Lung (tissue), 11 donors: ENCODE measurements at regions not wholly inside any gene's neighbourhood (a gene's known extent, or its start where the extent isn't known, plus 50 kb on each side); places are given as distances from the start of the nearest gene placed in this dataset.

Source experiments
- ATAC-seq: fragments of 200-7000 bp; cut with Tn5 transposase; one replicate; pipeline ENCODE4 v1.9.1; 2020; ENCODE audit warnings: moderate number of reproducible peaks; ENCODE audit not compliant: insufficient read depth, low FRiP score
- DNase-seq, 3 donors: peaks; one replicate each; pipeline ENCODE4 v3.0.0-alpha.2; 2013 to 2017
- H3K27ac ChIP-seq, 2 donors: one replicate each; pipeline ENCODE4 v1.5.1; 2013; ENCODE audit warnings: mild to moderate bottlenecking in 2 of 2, moderate library complexity in 2 of 2, control low read depth in 1 of 2, inconsistent platforms in 1 of 2, low read depth in 1 of 2, low read length in 1 of 2
- H3K27me3 ChIP-seq, 3 donors: one replicate each; pipeline ENCODE4 v1.5.1; 2013; ENCODE audit warnings: low read length in 2 of 3; ENCODE audit not compliant: control insufficient read depth in 3 of 3, insufficient read depth in 3 of 3
- H3K36me3 ChIP-seq, 4 donors: one replicate each; pipeline ENCODE4 v1.5.1; 2013; ENCODE audit warnings: low read length in 4 of 4, mild to moderate bottlenecking in 1 of 4, moderate library complexity in 1 of 4; ENCODE audit not compliant: control insufficient read depth in 4 of 4, insufficient read depth in 4 of 4
- H3K4me1 ChIP-seq, 5 donors: one replicate each; pipeline ENCODE4 v1.5.1; 2013; ENCODE audit warnings: low read length in 5 of 5, mild to moderate bottlenecking in 2 of 5, moderate library complexity in 1 of 5; ENCODE audit not compliant: control insufficient read depth in 5 of 5, insufficient read depth in 5 of 5
- H3K4me3 ChIP-seq: one replicate; pipeline ENCODE4 v1.5.1; 2013; ENCODE audit warnings: mild to moderate bottlenecking, control low read depth, moderate library complexity
- H3K9ac ChIP-seq, 2 donors: one replicate each; pipeline ENCODE4 v1.5.1; 2013; ENCODE audit warnings: low read length in 2 of 2, control low read depth in 1 of 2; ENCODE audit not compliant: insufficient read depth in 1 of 2
- H3K9me3 ChIP-seq, 4 donors: one replicate each; pipeline ENCODE4 v1.5.1; 2013; ENCODE audit warnings: low read length in 3 of 4, mild to moderate bottlenecking in 1 of 4, moderate library complexity in 1 of 4; ENCODE audit not compliant: control insufficient read depth in 4 of 4, insufficient read depth in 3 of 4
- CTCF ChIP-seq: IDR thresholded peaks from 2 replicates; pipeline ENCODE4 v1.5.1; 2012; ENCODE audit warnings: mild to moderate bottlenecking; ENCODE audit errors: control extremely low read depth, extremely low read depth
- WGBS, 2 donors: extraction: QIAGEN DNeasy Blood & Tissue Kit; methylation state at CpG; one replicate each; pipeline ENCODE4 v1.1.7; 2013; 5-methylcytosine and 5-hydroxymethylcytosine counted together
- donor health status: control.
- donor health status: control.
- donor health status: Bipolar disorder and iron deficiency.
- donor health status: healthy.
- donor health status: DM: yes; HTN: yes; CAD: no.

GRCh38 chr10:84938117-84938905, 609.9 kb downstream of the CCSER2 start:
- ATAC-seq: peak; percentile 39
- WGBS, 2 donors: 85% methylated on average over 4 of the region's 4 CpGs
- Histone ChIP-seq H3K27me3 (no peaks in the 10 kb centered on the region), H3K9ac (no peak overlapping the region), H3K27ac (no peak overlapping the region), H3K4me3 (no peak overlapping the region), H3K9me3 (no peaks in the 10 kb centered on the region), H3K4me1 (peaks cover 0 to 2% (median 0%) of the 10 kb centered on the region in 5 donors), H3K36me3 (no peaks in the 10 kb centered on the region)
- TF ChIP-seq CTCF: no peak
- no peak for DNase-seq

- ATAC-seq: no peak
- H3K27me3 ChIP-seq: no peaks in the 10 kb centered on the region
Observed at GRCh38 chr10:84943541-84943940, 615.2 kb downstream of the CCSER2 start.

GRCh38 chr10:84944187-84944586, 615.8 kb downstream of the CCSER2 start:
- TF ChIP-seq CTCF: no peak
- H3K4me1 ChIP-seq: no peaks in the 10 kb centered on the region
- H3K4me3 ChIP-seq: no peak overlapping the region
- no peak overlapping the region for H3K9ac ChIP-seq
- H3K27ac ChIP-seq: no peak overlapping the region
- H3K36me3 ChIP-seq: no peaks in the 10 kb centered on the region
- H3K9me3 ChIP-seq: no peaks in the 10 kb centered on the region
- no peak for DNase-seq
- ATAC-seq: no peak
- H3K27me3 ChIP-seq: no peaks in the 10 kb centered on the region
- 24 to 47% methylated on average over 1 of the region's 1 CpG for WGBS, 2 donors

More at GRCh38 chr10:84943541-84943940, 615.2 kb downstream of the CCSER2 start:
- H3K9ac ChIP-seq: no peak overlapping the region
- WGBS, 2 donors: 68 to 81% methylated on average over 1 of the region's 1 CpG
- no peaks in the 10 kb centered on the region for H3K4me1 ChIP-seq
- no peak for TF ChIP-seq CTCF
- DNase-seq: no peak
- no peak overlapping the region for H3K27ac ChIP-seq
- H3K4me3 ChIP-seq: no peak overlapping the region
- no peaks in the 10 kb centered on the region for H3K9me3 ChIP-seq
- H3K36me3 ChIP-seq: no peaks in the 10 kb centered on the region

GRCh38 chr10:84945791-84946190, 617.4 kb downstream of the CCSER2 start:
- WGBS, 2 donors: 92 to 93% methylated on average over 1 of the region's 1 CpG
- DNase-seq: no peak
- no peak overlapping the region for H3K9ac ChIP-seq
- no peak for ATAC-seq
- no peak overlapping the region for H3K27ac ChIP-seq
- H3K36me3 ChIP-seq: no peaks in the 10 kb centered on the region
- no peaks in the 10 kb centered on the region for H3K27me3 ChIP-seq
- no peaks in the 10 kb centered on the region for H3K9me3 ChIP-seq
- no peak for TF ChIP-seq CTCF
- H3K4me3 ChIP-seq: no peak overlapping the region
- no peaks in the 10 kb centered on the region for H3K4me1 ChIP-seq
